Astrocyte (in vitro differentiated cells and primary cell): ENCODE measurements at regions not wholly inside any gene's neighbourhood (a gene's known extent, or its start where the extent isn't known, plus 50 kb on each side); places are given as distances from the start of the nearest gene placed in this dataset.

Experiments used
- DNase-seq: peaks from one replicate; pipeline ENCODE4 v3.0.0-alpha.2; 2010; ENCODE audit warnings: low read depth
- FAIRE-seq: peaks from 2 replicates; lab custom pipeline; 2011; peaks lifted over from hg19 to GRCh38; lab: Jason Lieb, UNC
- H2AFZ ChIP-seq: 2 replicates; pipeline ENCODE4 v1.6.0; 2012; ENCODE audit warnings: low read depth, low read length, inconsistent platforms
- H3K27ac ChIP-seq: 2 replicates; pipeline ENCODE4 v1.5.1; 2011; ENCODE audit warnings: low read depth, low read length, inconsistent platforms
- H3K27me3 ChIP-seq: 2 replicates; pipeline ENCODE4 v1.6.0; 2011; ENCODE audit warnings: low read length, inconsistent platforms; ENCODE audit not compliant: insufficient read depth
- H3K36me3 ChIP-seq: 2 replicates; pipeline ENCODE4 v1.5.1; 2011; ENCODE audit warnings: low read length, inconsistent platforms; ENCODE audit not compliant: insufficient read depth
- H3K4me1 ChIP-seq: 2 replicates; pipeline ENCODE4 v1.5.1; 2011; ENCODE audit warnings: low read length, inconsistent platforms; ENCODE audit not compliant: insufficient read depth
- H3K4me2 ChIP-seq: 2 replicates; pipeline ENCODE4 v1.6.0; 2012; ENCODE audit warnings: low read length, inconsistent platforms
- H3K4me3 ChIP-seq: 2 replicates; pipeline ENCODE4 v1.5.1; 2011; ENCODE audit warnings: low read depth, mild to moderate bottlenecking, low read length, inconsistent platforms; ENCODE audit not compliant: insufficient read depth
- H3K79me2 ChIP-seq: 2 replicates; pipeline ENCODE4 v1.6.0; 2012; ENCODE audit warnings: mild to moderate bottlenecking, low read length, inconsistent platforms; ENCODE audit not compliant: insufficient read depth
- H3K9ac ChIP-seq: 2 replicates; pipeline ENCODE4 v1.6.0; 2012; ENCODE audit warnings: mild to moderate bottlenecking, low read length, inconsistent platforms
- H3K9me3 ChIP-seq: 2 replicates; pipeline ENCODE4 v1.5.1; 2012; ENCODE audit warnings: low read depth, mild to moderate bottlenecking, low read length, inconsistent platforms; ENCODE audit not compliant: insufficient read depth
- H4K20me1 ChIP-seq: 2 replicates; pipeline ENCODE4 v1.6.0; 2012; ENCODE audit warnings: low read length, inconsistent platforms; ENCODE audit not compliant: insufficient read depth
- H3K27ac Mint-ChIP-seq: one replicate; pipeline ENCODE4 v1.8.0; 2021; ENCODE audit warnings: mild to moderate bottlenecking, mixed read lengths; ENCODE audit not compliant: unreplicated experiment
- H3K27me3 Mint-ChIP-seq: one replicate; pipeline ENCODE4 v1.8.0; 2021; ENCODE audit warnings: low read depth, mixed read lengths; ENCODE audit not compliant: unreplicated experiment
- H3K36me3 Mint-ChIP-seq: one replicate; pipeline ENCODE4 v1.8.0; 2021; ENCODE audit warnings: low read depth, mixed read lengths; ENCODE audit not compliant: unreplicated experiment
- H3K4me1 Mint-ChIP-seq: one replicate; pipeline ENCODE4 v1.8.0; 2021; ENCODE audit warnings: low read depth, mixed read lengths; ENCODE audit not compliant: unreplicated experiment
- H3K4me3 Mint-ChIP-seq: one replicate; pipeline ENCODE4 v1.8.0; 2021; ENCODE audit warnings: mild to moderate bottlenecking, moderate library complexity, mixed read lengths; ENCODE audit not compliant: unreplicated experiment
- H3K9me3 Mint-ChIP-seq: one replicate; pipeline ENCODE4 v1.8.0; 2021; ENCODE audit warnings: mild to moderate bottlenecking, mixed read lengths; ENCODE audit not compliant: unreplicated experiment
- CTCF ChIP-seq: IDR thresholded peaks from 2 replicates; pipeline ENCODE4 v1.5.1; 2011; ENCODE audit warnings: low read depth, mild to moderate bottlenecking, inconsistent platforms, low read length, moderate library complexity; ENCODE audit not compliant: insufficient read depth
- EZH2 ChIP-seq: IDR thresholded peaks from 2 replicates; pipeline ENCODE4 v1.6.1; 2012; ENCODE audit warnings: mild to moderate bottlenecking, low read length, inconsistent platforms; ENCODE audit not compliant: insufficient read depth

- Histone ChIP-seq H3K4me1 (no peaks in the 10 kb centered on the region), H3K4me3 (no peak overlapping the region), H3K79me2 (no peaks in the 10 kb centered on the region), H3K9me3 (peaks cover 7% of the 10 kb centered on the region), H3K4me2 (no peak overlapping the region), H4K20me1 (no peaks in the 10 kb centered on the region), H3K9ac (no peak overlapping the region), H3K27ac (no peak overlapping the region), H3K36me3 (no peaks in the 10 kb centered on the region), H3K27me3 (no peaks in the 10 kb centered on the region), H2AFZ (no peak overlapping the region)
- TF ChIP-seq EZH2 = no peak
- TF ChIP-seq CTCF = no peak
- H3K27me3 Mint-ChIP-seq = no peaks in the 10 kb centered on the region
- DNase-seq (no peak), FAIRE-seq (no peak)
- H3K9me3 Mint-ChIP-seq = peaks cover 20% of the 10 kb centered on the region
- no peaks in the 10 kb centered on the region for H3K4me1 Mint-ChIP-seq
- H3K4me3 Mint-ChIP-seq = no peak overlapping the region
- H3K36me3 Mint-ChIP-seq = peaks cover 20% of the 10 kb centered on the region
- H3K27ac Mint-ChIP-seq = no peak overlapping the region
Observed at GRCh38 chr2:144254342-144255235, 265.3 kb downstream of the ZEB2 start.

- H4K20me1 ChIP-seq = no peaks in the 10 kb centered on the region
- H2AFZ ChIP-seq = no peak overlapping the region
- H3K36me3 ChIP-seq = no peaks in the 10 kb centered on the region
- H3K4me3 Mint-ChIP-seq = no peak overlapping the region
- FAIRE-seq (no peak), DNase-seq (no peak)
- H3K4me2 ChIP-seq = no peak overlapping the region
- H3K27ac Mint-ChIP-seq = no peak overlapping the region
- no peaks in the 10 kb centered on the region for H3K4me1 ChIP-seq
- H3K27me3 Mint-ChIP-seq = no peaks in the 10 kb centered on the region
- H3K36me3 Mint-ChIP-seq = peaks cover 20% of the 10 kb centered on the region
- no peak for TF ChIP-seq CTCF
- TF ChIP-seq EZH2 = no peak
- no peak overlapping the region for H3K9ac ChIP-seq
- peaks cover 7% of the 10 kb centered on the region for H3K9me3 ChIP-seq
- H3K27ac ChIP-seq = no peak overlapping the region
- no peaks in the 10 kb centered on the region for H3K27me3 ChIP-seq
- H3K79me2 ChIP-seq = no peaks in the 10 kb centered on the region
- peaks cover 20% of the 10 kb centered on the region for H3K9me3 Mint-ChIP-seq
- no peaks in the 10 kb centered on the region for H3K4me1 Mint-ChIP-seq
- no peak overlapping the region for H3K4me3 ChIP-seq
Observed at GRCh38 chr2:144253743-144254142, 266.2 kb downstream of the ZEB2 start.

GRCh38 chr2:144252694-144253093 is 267.2 kb downstream of the ZEB2 start:
- H3K9me3 ChIP-seq = peaks cover 7% of the 10 kb centered on the region
- DNase-seq = no peak
- H3K9ac ChIP-seq = no peak overlapping the region
- Mint-ChIP-seq H3K27ac (no peak overlapping the region), H3K9me3 (peaks cover 16% of the 10 kb centered on the region), H3K27me3 (no peaks in the 10 kb centered on the region), H3K36me3 (peaks cover 20% of the 10 kb centered on the region), H3K4me3 (no peak overlapping the region), H3K4me1 (no peaks in the 10 kb centered on the region)
- TF ChIP-seq CTCF (no peak), EZH2 (no peak)
- H3K27ac ChIP-seq = no peak overlapping the region
- no peaks in the 10 kb centered on the region for H3K79me2 ChIP-seq
- no peak overlapping the region for H3K4me3 ChIP-seq
- no peaks in the 10 kb centered on the region for H4K20me1 ChIP-seq
- FAIRE-seq = no peak
- no peak overlapping the region for H3K4me2 ChIP-seq
- H3K36me3 ChIP-seq = no peaks in the 10 kb centered on the region
- H3K27me3 ChIP-seq = no peaks in the 10 kb centered on the region
- H3K4me1 ChIP-seq = no peaks in the 10 kb centered on the region
- no peak overlapping the region for H2AFZ ChIP-seq
